Natural killer cell (primary cell): ENCODE measurements at regions not wholly inside any gene's neighbourhood (a gene's known extent, or its start where the extent isn't known, plus 50 kb on each side); places are given as distances from the start of the nearest gene placed in this dataset.

Source experiments
- ATAC-seq, 3 donors: fragments of 150-1000 bp in 2 of 3; fragments of 200-7000 bp in 1 of 3; cut with Tn5 transposase; 1 replicate in 1 of 3; 2 replicates in 2 of 3; pipeline ENCODE4 v1.10.0; 2021; ENCODE audit warnings: mild to moderate bottlenecking in 2 of 3, moderate library complexity in 2 of 3
- DNase-seq, 2 donors: peaks; one replicate each; pipeline versions ENCODE4 v3.0.0 to v3.0.0-alpha.2; 2013 to 2021; ENCODE audit warnings: mixed read lengths in 1 of 2
- H3K27ac ChIP-seq: one replicate; pipeline ENCODE4 v1.5.1; 2013; ENCODE audit warnings: mild to moderate bottlenecking, low read length
- H3K27me3 ChIP-seq: one replicate; pipeline ENCODE4 v1.6.1; 2013; ENCODE audit warnings: low read length; ENCODE audit not compliant: control insufficient read depth, insufficient read depth
- H3K36me3 ChIP-seq: one replicate; pipeline ENCODE4 v1.6.1; 2013; ENCODE audit warnings: low read length; ENCODE audit not compliant: control insufficient read depth, insufficient read depth
- H3K4me1 ChIP-seq: one replicate; pipeline ENCODE4 v1.6.1; 2013; ENCODE audit warnings: low read length; ENCODE audit not compliant: control insufficient read depth, insufficient read depth
- H3K4me3 ChIP-seq: one replicate; pipeline ENCODE4 v1.5.1; 2013; ENCODE audit warnings: low read length
- H3K9me3 ChIP-seq: one replicate; pipeline ENCODE4 v1.6.1; 2013; ENCODE audit warnings: low read length; ENCODE audit not compliant: control insufficient read depth, insufficient read depth
- H3K27ac Mint-ChIP-seq, 2 donors: one replicate each; pipeline ENCODE4 v1.8.0; 2022; ENCODE audit warnings: mild to moderate bottlenecking in 2 of 2, mixed read lengths in 2 of 2, moderate library complexity in 1 of 2
- H3K27me3 Mint-ChIP-seq, 2 donors: one replicate each; pipeline ENCODE4 v1.8.0; 2022; ENCODE audit warnings: low read depth in 2 of 2, mixed read lengths in 2 of 2
- H3K36me3 Mint-ChIP-seq: one replicate; pipeline ENCODE4 v1.8.0; 2022; ENCODE audit warnings: mixed read lengths
- H3K4me1 Mint-ChIP-seq, 2 donors: one replicate each; pipeline ENCODE4 v1.8.0; 2022; ENCODE audit warnings: mixed read lengths in 2 of 2
- H3K4me3 Mint-ChIP-seq: one replicate; pipeline ENCODE4 v1.8.0; 2022; ENCODE audit warnings: mild to moderate bottlenecking, moderate library complexity, mixed read lengths
- H3K9me3 Mint-ChIP-seq, 2 donors: one replicate each; pipeline ENCODE4 v1.8.0; 2022; ENCODE audit warnings: mixed read lengths in 2 of 2
- CTCF ChIP-seq: fragments of 200-600 bp; IDR thresholded peaks from one replicate; pipeline ENCODE4 v1.8.0; 2022; ENCODE audit warnings: antibody characterized with exemption
- WGBS: methylation state at CpG from one replicate; pipeline ENCODE4 v1.1.7; 2013; ENCODE audit warnings: missing lambda C conversion rate; ENCODE audit not compliant: insufficient coverage; 5-methylcytosine and 5-hydroxymethylcytosine counted together
- intact Hi-C: fragments of 100-400 bp; cut with micrococcal nuclease; formaldehyde crosslinking; loops from one replicate; pipeline ENCODE4 v1.14.2; 2022

- intact Hi-C loops: no loop called here
- H3K27me3 Mint-ChIP-seq: peaks cover 6 to 22% of the 10 kb centered on the region in 2 donors
- no peaks in the 10 kb centered on the region for H3K9me3 Mint-ChIP-seq
Measured at GRCh38 chr1:59077466-59078069, 219.3 kb upstream of the FGGY start.

GRCh38 chr1:59078070-59078800, 218.7 kb upstream of the FGGY start:
- ATAC-seq (no peak), DNase-seq (no peak)
- Mint-ChIP-seq H3K9me3 (no peaks in the 10 kb centered on the region), H3K4me3 (no peak overlapping the region), H3K27ac (no peak overlapping the region), H3K4me1 (no peaks in the 10 kb centered on the region), H3K36me3 (no peaks in the 10 kb centered on the region), H3K27me3 (peaks cover 6 to 22% of the 10 kb centered on the region in 2 donors)
- 59% methylated on average over 3 of the region's 4 CpGs for WGBS
- Histone ChIP-seq H3K36me3 (no peaks in the 10 kb centered on the region), H3K9me3 (no peaks in the 10 kb centered on the region), H3K27ac (no peak overlapping the region), H3K4me3 (no peak overlapping the region), H3K27me3 (no peaks in the 10 kb centered on the region), H3K4me1 (no peaks in the 10 kb centered on the region)
- TF ChIP-seq CTCF: no peak
- intact Hi-C loops: no loop called here

More at GRCh38 chr1:59077466-59078069, 219.3 kb upstream of the FGGY start:
- no peaks in the 10 kb centered on the region for H3K9me3 ChIP-seq
- no peak overlapping the region for H3K27ac ChIP-seq
- no peaks in the 10 kb centered on the region for H3K27me3 ChIP-seq
- 97% methylated on average over 5 of the region's 6 CpGs for WGBS
- H3K4me1 Mint-ChIP-seq: peaks cover under 1 to 3% of the 10 kb centered on the region in 2 donors
- no peak overlapping the region for H3K27ac Mint-ChIP-seq
- H3K36me3 Mint-ChIP-seq: no peaks in the 10 kb centered on the region
- no peak for DNase-seq
- no peaks in the 10 kb centered on the region for H3K36me3 ChIP-seq
- no peak for ATAC-seq
- H3K4me3 Mint-ChIP-seq: no peak overlapping the region
- no peak overlapping the region for H3K4me3 ChIP-seq
- H3K4me1 ChIP-seq: peaks cover 1% of the 10 kb centered on the region
- TF ChIP-seq CTCF: no peak

GRCh38 chr1:59078866-59079265, 218.0 kb upstream of the FGGY start:
- Mint-ChIP-seq H3K27ac (no peak overlapping the region), H3K9me3 (no peaks in the 10 kb centered on the region), H3K4me3 (no peak overlapping the region), H3K27me3 (peaks cover 6 to 22% of the 10 kb centered on the region in 2 donors), H3K36me3 (no peaks in the 10 kb centered on the region), H3K4me1 (peaks cover 0 to under 1% of the 10 kb centered on the region in 2 donors)
- Histone ChIP-seq H3K4me1 (peaks cover under 1% of the 10 kb centered on the region), H3K36me3 (no peaks in the 10 kb centered on the region), H3K4me3 (no peak overlapping the region), H3K9me3 (no peaks in the 10 kb centered on the region), H3K27me3 (no peaks in the 10 kb centered on the region), H3K27ac (no peak overlapping the region)
- 87% methylated on average over 3 of the region's 3 CpGs for WGBS
- no peak for TF ChIP-seq CTCF
- DNase-seq: no peak
- ATAC-seq: no peak
- intact Hi-C loops: no loop called here
